NCI-H2107 treated with DMSO at 0.1 percent for 48 hours (cell line): ENCODE measurements at regions not wholly inside any gene's neighbourhood (a gene's known extent, or its start where the extent isn't known, plus 50 kb on each side); places are given as distances from the start of the nearest gene placed in this dataset.

Source experiments
- DNase-seq: peaks from one replicate; lab custom pipeline; 2025; ENCODE audit not compliant: unreplicated experiment; lab: John Stamatoyannopoulos, UW

DNA sequence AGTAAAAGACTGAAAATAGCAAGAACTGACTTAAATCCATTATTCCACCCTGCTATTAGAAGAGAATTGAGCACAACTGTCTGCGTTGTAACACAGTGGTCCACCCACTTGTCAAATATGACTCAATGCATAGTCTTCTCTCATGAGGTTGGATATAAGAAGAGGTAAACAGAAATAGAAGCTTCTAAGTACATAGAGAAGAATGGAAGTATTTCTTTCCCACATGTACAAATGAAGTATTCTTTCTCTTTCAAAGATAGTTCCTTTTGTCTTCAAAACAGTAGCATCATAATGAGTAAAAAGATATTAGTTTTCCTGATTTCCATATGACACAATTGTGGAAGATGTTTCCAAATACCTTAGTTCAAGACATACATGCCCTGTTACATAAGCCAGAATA lies 348.6 kb upstream of the CCDC54 start:
- no peak for DNase-seq

DNA sequence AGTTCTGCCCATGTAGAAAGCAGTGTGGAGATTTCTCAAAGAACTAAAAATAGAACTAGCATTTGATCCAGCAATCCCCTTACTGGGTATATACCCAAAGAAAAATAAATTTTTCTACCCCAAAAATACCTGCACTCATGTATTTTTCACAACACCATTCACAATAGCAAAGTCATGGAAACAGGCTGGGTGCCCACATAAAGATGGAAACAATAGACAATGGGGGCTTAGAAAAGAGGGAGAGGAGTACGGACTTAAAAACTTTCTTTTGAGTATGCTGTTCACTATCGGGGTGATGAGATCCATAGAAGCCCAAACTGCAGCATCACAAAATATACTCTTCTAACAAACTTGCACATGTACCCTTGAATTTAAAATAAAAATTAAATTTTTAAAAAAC lies 345.1 kb upstream of the CCDC54 start:
- DNase-seq, result no peak

DNA sequence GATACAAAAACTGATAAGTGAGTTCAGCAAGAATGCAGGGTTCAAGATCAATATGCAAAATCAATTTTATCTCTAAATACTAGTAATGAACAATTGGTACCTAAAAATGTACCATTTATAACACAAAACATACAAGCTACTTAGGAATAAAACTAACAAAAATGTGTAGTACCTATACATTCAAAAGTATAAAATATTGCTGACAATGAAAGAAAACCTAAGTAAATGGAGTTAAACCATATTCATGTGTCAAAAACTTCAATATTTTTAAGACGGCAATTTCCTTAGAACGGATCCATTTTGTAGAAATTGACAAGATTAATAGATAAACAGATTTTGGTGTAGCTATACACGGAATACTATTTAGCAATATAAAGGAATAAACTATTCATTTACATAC lies 343.1 kb upstream of the CCDC54 start:
- DNase-seq, result no peak

DNA sequence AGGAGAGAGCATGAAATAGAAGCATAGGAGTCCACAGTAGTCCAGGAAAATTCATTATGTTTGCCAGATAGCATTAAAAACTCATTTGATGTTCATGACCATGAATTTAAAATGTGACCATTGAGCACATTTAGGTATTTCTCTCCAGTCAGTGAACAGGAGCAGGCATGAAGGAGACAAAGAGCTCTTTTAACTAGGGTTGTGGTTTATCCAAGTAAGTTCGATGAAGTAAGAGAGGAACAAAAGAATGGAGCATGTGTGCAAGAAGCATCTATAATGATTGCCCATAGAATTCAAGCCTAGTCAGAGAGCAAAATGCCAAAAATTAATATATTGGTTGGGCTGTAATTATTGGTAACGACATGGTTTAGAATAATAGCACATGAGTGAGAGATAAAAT lies 342.1 kb upstream of the CCDC54 start:
- no peak for DNase-seq

DNA sequence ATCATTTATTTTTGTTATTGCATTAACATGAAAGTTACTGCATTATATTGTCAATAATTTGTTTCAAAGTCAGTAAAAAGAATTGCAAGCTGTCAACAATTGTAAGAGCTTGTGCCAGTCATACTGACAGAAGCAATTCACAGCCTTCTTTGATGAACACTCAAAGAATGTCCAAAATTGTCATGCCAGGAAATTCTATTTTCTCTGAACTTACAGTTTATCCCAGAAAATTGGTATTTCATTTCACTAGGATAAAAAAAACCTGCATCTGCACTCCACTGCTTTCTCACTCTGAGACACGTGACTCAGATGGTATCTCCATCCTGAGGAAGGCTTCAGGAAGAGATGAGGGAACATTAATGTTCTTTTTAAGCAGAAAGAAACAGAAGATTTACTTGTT lies 332.6 kb upstream of the CCDC54 start:
- no peak for DNase-seq

DNA sequence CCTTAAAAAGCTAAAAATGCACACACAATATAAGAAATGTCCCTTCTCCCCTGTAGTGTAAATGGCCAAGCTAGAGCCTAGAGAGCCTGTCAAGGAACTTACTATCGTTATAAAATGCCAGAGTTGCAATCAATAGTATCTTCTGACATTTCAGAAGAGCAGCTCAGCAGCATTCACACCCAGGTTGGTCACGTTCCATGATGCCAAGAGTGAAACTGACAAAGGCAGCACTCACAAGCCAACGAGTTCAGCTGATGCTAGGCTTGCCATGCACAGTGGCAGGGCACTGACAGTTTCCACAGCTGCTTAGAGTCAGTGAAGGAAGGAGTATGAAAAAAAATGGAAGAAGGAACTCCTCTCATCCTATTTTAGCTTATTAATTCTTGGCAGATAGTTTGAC lies 331.4 kb upstream of the CCDC54 start:
- DNase-seq, result no peak

DNA sequence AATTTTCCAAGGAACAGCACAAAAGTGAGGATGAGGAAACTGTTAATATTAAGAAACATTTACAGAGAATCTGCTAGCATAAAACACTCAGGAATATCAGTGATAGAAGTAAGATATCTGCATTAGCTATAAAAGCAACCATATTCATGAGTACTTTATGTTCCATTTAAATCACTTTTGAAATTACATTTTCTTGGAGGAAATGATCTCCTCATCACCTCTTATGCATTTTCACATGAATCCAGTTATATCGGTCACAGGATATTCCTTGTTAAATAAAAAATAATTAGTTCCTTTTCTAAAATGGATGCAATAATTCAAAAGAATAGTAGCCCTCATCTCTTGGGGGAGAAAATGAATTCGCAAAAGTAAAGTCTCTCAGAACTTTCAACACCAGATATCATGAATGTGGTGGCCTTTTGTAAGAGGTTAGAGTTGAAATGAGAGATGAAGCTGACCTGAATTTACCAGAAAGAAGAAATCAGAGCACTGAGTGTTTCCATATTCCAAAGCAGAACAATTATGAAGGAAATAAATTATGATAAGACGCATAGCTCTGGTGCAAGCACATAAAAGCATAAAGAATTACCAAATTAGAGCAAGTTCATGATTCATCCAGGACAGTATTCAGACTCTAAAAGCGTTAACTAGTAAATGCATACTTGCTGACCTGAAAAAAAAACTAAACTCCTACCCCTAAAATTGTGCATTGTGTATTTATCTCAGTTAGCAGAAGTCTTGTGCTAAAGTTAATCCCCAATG lies 321.9 kb upstream of the CCDC54 start:
- DNase-seq, result no peak

DNA sequence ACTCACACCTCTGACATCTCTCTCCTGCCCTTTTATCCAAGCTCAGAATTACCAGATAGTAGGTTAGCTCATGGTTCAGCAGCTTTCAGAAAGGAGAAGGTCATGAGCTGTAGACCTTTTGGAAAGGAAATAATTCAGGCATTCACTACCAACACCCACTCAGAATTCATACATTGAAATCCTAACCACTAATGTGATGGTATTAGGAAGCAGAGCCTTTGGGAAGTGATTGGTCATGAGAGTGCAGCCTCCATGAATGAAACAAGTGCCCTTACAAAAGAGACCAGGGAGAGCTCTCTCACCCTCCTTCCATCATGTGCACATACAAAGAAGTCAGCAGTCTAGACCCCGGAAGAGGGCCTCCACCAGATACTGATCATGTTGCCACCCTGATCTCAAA lies 315.8 kb upstream of the CCDC54 start:
- no peak for DNase-seq

DNA sequence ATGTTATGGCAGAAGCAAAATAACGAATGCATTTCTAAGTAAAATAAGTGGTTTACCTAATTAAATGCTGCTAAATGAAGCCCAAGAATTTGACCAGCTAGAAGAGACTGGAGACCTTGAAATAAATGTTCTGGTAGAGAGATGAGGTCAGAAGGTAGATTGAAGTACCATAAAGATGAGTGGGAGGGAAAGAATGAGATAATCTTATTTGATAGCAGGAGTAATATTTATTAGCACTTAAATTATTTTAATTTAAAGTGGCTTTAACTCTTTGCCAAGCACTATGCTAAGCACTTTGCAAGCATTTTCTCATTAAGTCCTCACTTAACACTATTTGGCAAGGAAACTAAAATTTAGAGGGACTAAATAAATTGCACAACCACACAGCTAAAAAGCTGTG lies 314.9 kb upstream of the CCDC54 start:
- DNase-seq, result no peak

DNA sequence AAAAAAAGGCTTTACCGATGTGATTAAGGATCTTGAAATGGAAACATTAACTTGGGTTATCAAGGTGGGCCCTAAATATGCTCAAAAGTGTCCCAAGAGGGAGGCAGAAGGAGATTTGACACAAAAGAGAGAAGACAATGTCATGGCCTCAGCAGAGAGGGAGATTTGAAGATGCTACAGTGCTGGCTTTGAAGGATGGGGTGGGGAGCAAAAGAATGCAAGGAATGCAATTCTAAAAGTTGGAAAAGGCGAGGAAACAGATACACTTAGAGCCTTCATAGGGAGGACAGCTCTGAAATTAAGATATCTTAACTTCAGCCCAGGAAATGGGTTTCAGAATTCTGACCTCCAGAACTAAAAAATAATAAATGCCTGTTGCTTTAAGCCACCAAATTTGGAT lies 314.5 kb upstream of the CCDC54 start:
- no peak for DNase-seq

DNA sequence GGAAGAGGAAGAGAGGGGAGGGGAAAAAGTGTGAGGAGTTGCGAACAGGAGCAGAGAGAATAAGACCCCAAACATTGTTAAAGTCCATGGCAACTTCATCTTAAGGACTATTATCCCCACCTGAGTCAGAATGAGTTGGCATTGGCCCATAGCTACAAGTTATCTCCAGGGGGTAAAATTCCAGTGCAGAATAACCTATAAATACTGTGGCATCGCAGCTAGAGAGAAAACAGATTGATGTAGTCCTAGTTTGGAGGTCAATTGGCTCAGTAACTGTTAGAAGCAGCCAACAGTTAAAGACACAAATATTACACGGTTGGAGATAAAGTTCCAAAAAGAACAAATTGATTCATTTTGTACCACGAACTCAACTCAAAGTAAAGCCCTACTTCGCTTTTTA lies 313.9 kb upstream of the CCDC54 start:
- no peak for DNase-seq

DNA sequence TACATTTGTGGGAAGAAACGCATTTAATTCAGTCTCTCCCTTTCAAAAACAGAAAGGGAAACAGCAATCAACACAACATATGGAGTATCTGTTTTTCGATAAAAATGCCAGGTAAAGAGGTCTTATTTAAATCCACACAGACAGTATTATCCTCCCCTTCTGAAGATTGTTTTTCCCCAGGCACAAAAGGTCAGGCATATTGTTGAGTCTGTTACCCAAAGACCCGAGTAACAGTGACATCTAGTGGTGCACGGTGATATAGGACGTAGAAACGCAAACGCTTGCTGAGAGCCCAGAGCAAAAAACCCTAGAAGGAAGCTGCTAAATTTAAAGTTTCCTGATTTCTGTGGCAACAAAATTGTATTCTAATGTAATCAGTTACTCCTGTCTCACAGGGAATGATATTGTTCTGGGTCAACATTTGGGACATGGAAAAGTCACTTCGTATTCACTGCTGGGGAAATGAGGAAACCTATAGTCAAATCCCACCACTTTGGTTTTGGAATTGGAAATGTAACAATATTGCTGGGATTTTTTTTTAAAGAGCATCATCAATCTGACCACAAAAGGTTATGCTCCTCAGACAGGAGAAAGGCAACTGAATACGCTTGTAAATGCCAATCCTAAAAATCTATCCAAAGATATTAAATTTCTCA lies 312.7 kb upstream of the CCDC54 start:
- DNase-seq, result peak; percentile 73

DNA sequence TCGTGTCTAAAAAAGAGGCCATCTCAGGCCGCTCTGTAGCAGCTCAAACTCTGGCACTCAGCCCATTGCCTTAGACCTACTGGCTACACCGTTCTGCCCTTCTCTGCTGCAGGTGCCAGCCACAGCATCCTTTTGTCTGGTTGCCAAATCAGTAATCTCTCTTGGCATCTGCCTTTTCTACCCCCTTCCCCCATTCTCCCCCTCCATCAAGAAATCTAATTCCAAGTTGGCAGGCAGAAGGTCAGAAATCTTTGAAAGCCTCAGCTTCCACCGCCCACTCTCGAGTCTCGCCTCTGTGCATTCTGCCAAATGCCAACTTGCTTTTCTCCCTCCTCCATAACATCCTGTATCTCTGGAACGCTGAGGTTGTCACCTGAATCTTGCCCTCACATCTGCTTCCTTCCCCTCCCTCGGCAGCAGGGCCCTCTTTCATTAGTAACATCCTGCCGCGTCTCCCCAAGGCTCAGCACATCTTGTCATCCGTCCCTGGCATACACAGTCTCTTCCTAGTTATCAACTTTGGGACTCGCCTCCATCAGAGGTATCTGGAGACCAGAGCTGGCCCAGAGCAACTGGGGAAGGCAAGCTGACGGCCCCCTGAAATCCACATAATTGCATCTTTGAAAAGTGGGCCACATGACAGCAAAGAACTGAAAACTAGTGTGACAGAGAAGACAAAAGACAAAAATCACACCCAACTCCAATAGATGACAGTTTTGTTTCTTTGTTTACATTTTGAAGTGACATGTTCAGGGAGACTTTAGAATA lies 312.0 kb upstream of the CCDC54 start:
- DNase-seq, result no peak

DNA sequence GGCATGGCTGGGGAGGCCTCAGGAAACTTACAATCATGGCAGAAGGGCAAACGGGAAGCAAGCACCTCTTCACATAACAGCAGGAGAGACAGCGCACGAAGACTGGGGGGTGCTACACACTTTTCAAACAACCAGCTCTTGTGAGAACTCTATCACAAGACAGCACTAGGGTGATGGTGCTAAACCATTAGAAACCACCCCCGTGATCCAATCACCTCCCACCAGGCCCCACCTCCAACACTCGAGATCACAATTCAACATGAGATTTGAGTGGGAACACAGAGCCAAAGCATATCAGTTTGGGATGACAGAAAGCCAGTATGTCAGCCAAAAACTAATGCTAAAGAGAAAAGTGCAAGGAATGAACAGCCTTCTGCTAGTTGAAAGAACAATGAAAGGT lies 309.8 kb upstream of the CCDC54 start:
- no peak for DNase-seq

DNA sequence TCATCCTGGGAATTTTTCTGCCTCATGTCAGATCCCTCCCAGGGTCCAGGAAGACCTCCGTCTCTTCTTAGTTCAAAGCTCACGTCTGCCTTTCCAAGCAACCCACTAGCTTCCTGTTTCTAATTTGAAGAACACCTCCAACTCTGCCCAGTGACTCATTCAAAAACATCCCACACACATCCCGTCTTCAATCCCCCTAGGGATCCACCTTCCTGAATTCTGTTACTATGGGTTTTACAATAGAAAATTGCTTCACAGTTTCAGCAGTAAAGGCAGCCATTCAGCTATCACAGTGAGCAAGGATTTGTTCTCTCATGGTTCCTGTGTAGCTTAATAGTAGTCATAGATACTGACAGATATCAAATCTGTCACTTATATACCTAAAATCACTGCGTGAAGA lies 308.3 kb upstream of the CCDC54 start:
- no peak for DNase-seq

DNA sequence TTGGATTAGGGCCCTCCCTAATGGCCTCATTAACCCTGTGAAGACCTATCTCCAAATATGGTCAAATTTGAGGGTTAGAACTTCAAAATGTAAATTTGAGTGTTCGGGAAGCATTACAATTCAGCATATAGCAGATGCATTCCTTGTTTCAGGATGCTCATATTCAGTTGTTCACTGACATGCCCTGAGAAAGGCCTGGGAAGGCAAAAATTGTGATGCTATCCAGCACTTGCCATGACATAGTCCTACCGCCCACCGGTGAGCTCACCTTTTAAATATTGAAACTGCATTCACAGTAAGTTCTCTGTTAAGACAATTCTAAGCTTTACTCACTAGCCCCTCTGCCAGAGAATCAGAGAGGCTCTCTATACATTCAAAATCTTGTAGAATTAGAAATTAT lies 300.3 kb upstream of the CCDC54 start:
- no peak for DNase-seq

DNA sequence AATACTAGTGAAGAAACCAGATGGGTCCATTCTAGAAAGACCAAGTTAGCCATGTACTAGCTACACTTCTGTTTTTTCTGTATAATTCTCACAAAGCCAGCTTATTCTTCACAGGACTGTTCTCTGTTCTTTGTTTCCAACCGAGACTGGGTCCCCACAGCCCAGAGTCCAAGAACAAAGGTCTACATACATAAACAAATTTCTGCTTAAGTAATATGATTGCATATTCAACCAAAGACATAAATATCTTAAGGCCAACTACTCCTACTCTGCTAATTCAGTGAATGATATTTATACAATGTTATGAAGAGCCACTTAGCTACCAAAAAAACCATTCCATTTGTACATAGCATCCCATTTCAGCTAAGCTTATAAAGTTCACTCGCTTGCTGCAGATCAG lies 299.8 kb upstream of the CCDC54 start:
- DNase-seq, result no peak

DNA sequence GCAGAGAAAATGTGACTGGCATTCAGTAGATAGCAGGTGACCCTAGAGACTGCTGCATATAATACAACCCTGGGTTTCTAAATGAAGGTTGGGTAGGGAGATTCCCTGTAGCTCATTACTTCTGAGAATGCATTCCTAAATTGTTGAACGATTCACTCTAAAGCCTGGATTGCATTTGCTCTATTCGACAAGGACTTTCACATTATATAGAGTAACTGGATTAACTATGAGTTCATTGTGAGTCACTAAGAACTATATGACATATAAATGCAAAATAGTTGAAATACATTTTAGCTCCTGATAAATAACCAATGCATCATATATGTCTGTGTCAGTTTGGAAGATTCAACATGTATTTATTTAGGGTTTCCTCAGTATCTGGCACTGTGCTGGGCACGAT lies 294.7 kb upstream of the CCDC54 start:
- DNase-seq, result no peak

DNA sequence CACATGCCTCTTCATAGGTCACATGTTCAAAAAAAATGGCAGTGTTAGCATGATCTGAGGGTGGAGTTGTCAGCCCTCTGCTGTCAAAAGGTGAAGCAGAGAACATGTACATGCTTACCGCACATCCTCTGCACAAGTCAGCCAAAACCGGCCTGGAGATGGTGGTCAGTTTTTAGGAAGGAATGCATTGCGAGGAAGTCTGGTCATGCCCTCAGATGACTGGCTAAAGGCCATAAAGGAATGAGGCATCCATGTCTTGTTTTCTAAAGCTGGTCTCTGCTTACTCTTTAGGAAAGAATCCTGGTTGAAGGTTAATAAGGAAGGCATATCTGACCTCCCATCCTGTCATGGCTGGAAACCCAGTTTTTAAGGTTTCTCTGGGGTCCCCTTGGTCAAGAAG lies 292.0 kb upstream of the CCDC54 start:
- DNase-seq, result no peak

DNA sequence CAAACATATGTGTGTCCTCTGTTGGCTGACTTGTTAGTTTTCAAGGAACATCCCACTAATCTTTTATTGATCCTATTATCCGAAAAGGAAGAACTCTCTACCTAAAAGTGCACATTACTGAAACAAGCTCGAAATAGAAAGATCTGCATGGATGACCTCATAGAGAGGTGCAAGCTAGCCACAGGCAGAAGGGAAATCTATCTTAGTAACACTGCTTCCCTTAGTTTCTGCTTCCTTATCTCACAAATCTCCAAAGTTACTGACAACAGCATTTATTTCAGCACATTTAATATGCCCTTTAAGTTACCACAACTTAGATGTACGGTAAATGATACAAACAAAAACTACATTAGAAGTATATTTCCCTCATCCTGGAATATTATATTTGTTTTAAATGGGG lies 285.1 kb upstream of the CCDC54 start:
- DNase-seq, result no peak

DNA sequence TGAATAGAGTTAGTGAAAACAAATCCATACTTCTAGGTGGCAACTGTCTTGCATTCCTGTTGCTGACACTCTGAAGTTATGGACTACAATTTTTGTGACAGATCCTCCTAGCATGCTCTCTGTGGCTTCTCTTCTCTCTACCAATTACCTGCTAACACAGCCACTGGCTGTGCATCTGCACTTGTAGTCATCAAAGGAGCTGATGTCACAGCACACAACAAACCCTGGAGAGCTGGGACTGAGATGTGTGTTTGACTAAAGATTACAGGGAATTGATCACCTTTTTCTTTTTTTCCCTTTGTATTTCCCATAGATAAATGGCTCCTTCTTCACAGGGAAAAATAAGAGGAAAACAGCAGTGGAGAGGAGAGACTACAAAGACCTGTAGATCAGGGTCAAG lies 278.4 kb upstream of the CCDC54 start:
- DNase-seq, result no peak

DNA sequence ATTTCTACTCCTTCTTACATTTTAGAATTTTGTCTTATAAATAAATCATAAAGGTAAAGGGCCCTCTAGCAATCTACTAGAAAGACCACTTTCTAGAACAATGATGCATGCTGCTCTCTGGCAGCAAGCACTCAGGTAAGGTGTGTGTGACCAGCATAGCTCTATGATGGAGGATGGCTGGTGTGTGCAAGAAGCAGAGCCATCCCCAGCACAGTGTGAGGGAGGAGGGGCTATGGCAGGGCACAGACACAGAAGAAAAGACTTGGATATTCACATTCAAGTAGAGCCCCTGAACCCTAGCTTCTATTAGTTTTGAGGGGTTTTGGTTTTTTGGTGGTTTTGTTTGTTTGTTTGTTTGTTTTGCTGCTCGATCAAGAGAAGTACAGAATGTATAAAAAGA lies 277.1 kb upstream of the CCDC54 start:
- DNase-seq, result no peak
